Upper lobe of left lung (tissue), 4 donors: ENCODE measurements at regions not wholly inside any gene's neighbourhood (a gene's known extent, or its start where the extent isn't known, plus 50 kb on each side); places are given as distances from the start of the nearest gene placed in this dataset.

ENCODE experiments used
- EP300 ChIP-seq, 4 donors: sonication (generic); formaldehyde crosslinking; IDR thresholded peaks; one replicate each; pipeline ENCODE4 v1.5.1; 2017; ENCODE audit warnings: antibody characterized with exemption in 4 of 4, control low read depth in 2 of 4
- POLR2A ChIP-seq, 4 donors: fragments of 450-650 bp; IDR thresholded peaks; one replicate each; pipeline ENCODE4 v1.5.1; 2016 to 2017; ENCODE audit warnings: antibody characterized with exemption in 4 of 4, mild to moderate bottlenecking in 2 of 4

DNA sequence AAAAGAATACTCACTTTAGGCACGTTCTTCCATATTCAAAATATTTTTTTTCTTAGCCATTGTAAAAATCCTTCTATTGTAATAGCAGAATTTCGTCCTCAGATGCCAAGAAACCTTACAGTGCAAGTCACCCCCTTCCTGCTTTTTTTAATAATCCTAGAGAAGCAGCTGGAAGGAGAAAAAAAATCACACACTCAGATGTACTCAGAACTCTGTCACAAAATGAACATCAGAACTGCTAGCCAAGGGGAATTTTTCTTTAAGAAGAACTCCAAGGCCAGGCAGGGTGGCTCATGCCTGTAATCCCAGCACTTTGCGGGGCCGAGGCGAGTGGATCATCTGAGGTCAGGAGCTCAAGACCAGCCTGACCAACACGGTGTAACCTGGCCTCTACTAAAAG, 127.3 kb upstream of the SPATS2L start:
- TF ChIP-seq POLR2A (IDR thresholded peaks at IDR 0.05) (no peak), EP300 (IDR thresholded peaks at IDR 0.05) (no peak)
